ENCODE measurements at regions not wholly inside any gene's neighbourhood (a gene's known extent, or its start where the extent isn't known, plus 50 kb on each side); places are given as distances from the start of the nearest gene placed in this dataset.

- POLR2A ChIA-PET = no interaction called here
- in situ Hi-C loops (cut with HindIII; ENCODE audit: extremely low pct_ligation_motif_present, low pct_unique_long_range_greater_than_20kb) = no loop called here
Observed at GRCh38 chr12:76247992-76248391, 100.2 kb downstream of the BBS10 start.

More at GRCh38 chr12:76247992-76248391, 100.2 kb downstream of the BBS10 start:
- Histone ChIP-seq H2AFZ (ENCODE audit: low read length) (no peak overlapping the region), H3K4me3 (replicated peaks in 1 of 3; ENCODE audit: insufficient read depth in 1 of 3, low read depth in 2 of 3, low read length in 3 of 3) (no peak overlapping the region), H3K27me3 (ENCODE audit: control insufficient read depth in 1 of 2, insufficient read depth in 2 of 2, low read length in 2 of 2) (peaks cover 0 to 3% of the 10 kb centered on the region in 2 experiments; a peak in 1 of 5 replicates), H3K9me3 (ENCODE audit: low read length) (no peaks in the 10 kb centered on the region), H3K36me3 (replicated peaks in 1 of 2; ENCODE audit: control insufficient read depth in 1 of 2, insufficient read depth in 2 of 2, low read length in 2 of 2) (no peaks in the 10 kb centered on the region), H3K79me2 (ENCODE audit: insufficient read depth, low read length) (no peaks in the 10 kb centered on the region), H4K20me1 (ENCODE audit: insufficient read depth, low read length) (no peaks in the 10 kb centered on the region), H3K4me1 (ENCODE audit: insufficient read depth, low read length) (no peaks in the 10 kb centered on the region), H3K9ac (ENCODE audit: insufficient read depth, low read depth, low read length) (no peak overlapping the region), H3K4me2 (ENCODE audit: low read depth, low read length) (no peak overlapping the region), H3K27ac (ENCODE audit: extremely low read length, insufficient read depth, low read length) (no peak overlapping the region)
- intact Hi-C loops (cut with micrococcal nuclease; ENCODE audit: unreplicated experiment) = no loop called here
- CTCF ChIA-PET (ENCODE audit: low intra/inter-chr PET ratio, low total read pairs) = no interaction called here
- ATAC-seq (no peak), DNase-seq (ENCODE audit: low spot score) (no peak), FAIRE-seq (no peak)
- 0% methylated on average over 1 of the region's 1 CpG for WGBS (ENCODE audit: low lambda C conversion rate)
- BruUV-seq (replicated peaks) = no TSS peak
- TF ChIP-seq ZNF530 (CRISPR knock-in tag; IDR thresholded peaks at IDR 0.05; ENCODE audit: low read depth) (no peak), ZNF253 (CRISPR knock-in tag; IDR thresholded peaks at IDR 0.05; ENCODE audit: borderline replicate concordance) (no peak), TEF (CRISPR knock-in tag; IDR thresholded peaks at IDR 0.05) (no peak), ZC3H13 (CRISPR knock-in tag; IDR thresholded peaks at IDR 0.05) (no peak), SPEN (CRISPR knock-in tag; IDR thresholded peaks at IDR 0.05; ENCODE audit: low read depth) (no peak), ZNF691 (CRISPR knock-in tag; IDR thresholded peaks at IDR 0.05; ENCODE audit: borderline replicate concordance, low read depth) (no peak), ZNF17 (CRISPR knock-in tag; IDR thresholded peaks at IDR 0.05) (no peak), ZNF282 (IDR thresholded peaks at IDR 0.05; ENCODE audit: partially characterized antibody) (no peak), ZNF460 (CRISPR knock-in tag; IDR thresholded peaks at IDR 0.05; ENCODE audit: borderline replicate concordance) (no peak), ZBTB49 (CRISPR knock-in tag; IDR thresholded peaks at IDR 0.05; ENCODE audit: borderline replicate concordance) (no peak), ZNF782 (CRISPR knock-in tag; IDR thresholded peaks at IDR 0.05; ENCODE audit: borderline replicate concordance) (no peak), ARID2 (CRISPR knock-in tag; IDR thresholded peaks at IDR 0.05; ENCODE audit: borderline replicate concordance) (no peak), TGIF2 (CRISPR knock-in tag; IDR thresholded peaks at IDR 0.05) (no peak), ZBTB42 (CRISPR knock-in tag; IDR thresholded peaks at IDR 0.05) (no peak), GMEB1 (CRISPR knock-in tag; IDR thresholded peaks at IDR 0.05; ENCODE audit: borderline replicate concordance) (no peak), ARNT2 (CRISPR knock-in tag; IDR thresholded peaks at IDR 0.05; ENCODE audit: low read depth) (no peak)
